ENCODE measurements at regions not wholly inside any gene's neighbourhood (a gene's known extent, or its start where the extent isn't known, plus 50 kb on each side); places are given as distances from the start of the nearest gene placed in this dataset.

DNA sequence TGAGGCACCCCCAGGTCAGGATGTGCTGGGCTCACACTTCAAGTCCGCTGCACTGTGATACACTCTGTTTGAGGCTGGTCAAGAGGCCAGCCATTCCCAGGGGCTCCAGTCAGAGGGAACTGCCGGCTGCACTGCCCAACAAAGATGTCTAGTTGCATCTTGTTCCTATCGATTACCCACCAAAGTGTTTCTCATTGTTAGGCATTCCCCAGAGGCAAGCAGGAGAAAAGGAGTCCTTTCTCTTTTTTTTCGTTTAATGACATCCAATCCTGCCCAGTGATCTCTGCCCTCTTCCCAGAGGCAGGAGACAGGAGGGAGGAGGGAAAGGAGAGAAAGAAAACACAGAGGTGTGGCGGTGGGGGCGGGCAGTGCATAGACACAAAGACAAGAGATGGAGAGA lies 150.4 kb downstream of the OMA1 start:
- Histone ChIP-seq H3K9me3 (ENCODE audit: control insufficient read depth, low read length) (no peaks in the 10 kb centered on the region), H3K36me3 (ENCODE audit: control insufficient read depth, insufficient read depth, low read length) (no peaks in the 10 kb centered on the region), H3K27me3 (ENCODE audit: control insufficient read depth, insufficient read depth, low read length, poor library complexity, severe bottlenecking) (no peaks in the 10 kb centered on the region), H3K4me3 (ENCODE audit: low read length) (no peak overlapping the region), H3K27ac (ENCODE audit: low read depth, low read length) (peak overlapping the region; percentile 77), H3K4me1 (ENCODE audit: control insufficient read depth, insufficient read depth, low read length) (no peaks in the 10 kb centered on the region), H3K9ac (ENCODE audit: extremely low read depth, low read length, poor library complexity, severe bottlenecking) (no peak overlapping the region)
- 64 to 88% methylated on average over 3 to 6 of the region's 6 CpGs for WGBS, 2 experiments (ENCODE audit: insufficient coverage in 1 of 2, insufficient read length in 1 of 2)
- no peak for DNase-seq
- Mint-ChIP-seq H3K27me3 (ENCODE audit: insufficient read depth) (no peaks in the 10 kb centered on the region), H3K4me3 (no peak overlapping the region), H3K36me3 (ENCODE audit: low read depth) (no peaks in the 10 kb centered on the region), H3K9me3 (no peaks in the 10 kb centered on the region), H3K27ac (no peak overlapping the region), H3K4me1 (peaks cover 5% of the 10 kb centered on the region)
- TF ChIP-seq, protein P1, sequence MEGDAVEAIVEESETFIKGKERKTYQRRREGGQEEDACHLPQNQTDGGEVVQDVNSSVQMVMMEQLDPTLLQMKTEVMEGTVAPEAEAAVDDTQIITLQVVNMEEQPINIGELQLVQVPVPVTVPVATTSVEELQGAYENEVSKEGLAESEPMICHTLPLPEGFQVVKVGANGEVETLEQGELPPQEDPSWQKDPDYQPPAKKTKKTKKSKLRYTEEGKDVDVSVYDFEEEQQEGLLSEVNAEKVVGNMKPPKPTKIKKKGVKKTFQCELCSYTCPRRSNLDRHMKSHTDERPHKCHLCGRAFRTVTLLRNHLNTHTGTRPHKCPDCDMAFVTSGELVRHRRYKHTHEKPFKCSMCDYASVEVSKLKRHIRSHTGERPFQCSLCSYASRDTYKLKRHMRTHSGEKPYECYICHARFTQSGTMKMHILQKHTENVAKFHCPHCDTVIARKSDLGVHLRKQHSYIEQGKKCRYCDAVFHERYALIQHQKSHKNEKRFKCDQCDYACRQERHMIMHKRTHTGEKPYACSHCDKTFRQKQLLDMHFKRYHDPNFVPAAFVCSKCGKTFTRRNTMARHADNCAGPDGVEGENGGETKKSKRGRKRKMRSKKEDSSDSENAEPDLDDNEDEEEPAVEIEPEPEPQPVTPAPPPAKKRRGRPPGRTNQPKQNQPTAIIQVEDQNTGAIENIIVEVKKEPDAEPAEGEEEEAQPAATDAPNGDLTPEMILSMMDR (conservative IDR thresholded peaks at IDR 0.05), result no peak

GRCh38 chr1:58395355-58395754 lies 151.2 kb downstream of the OMA1 start:
- H3K4me1 Mint-ChIP-seq, result peaks cover 5% of the 10 kb centered on the region
- H3K27me3 Mint-ChIP-seq (ENCODE audit: insufficient read depth), result no peaks in the 10 kb centered on the region
- H3K27ac ChIP-seq (ENCODE audit: low read depth, low read length), result peak overlapping the region; percentile 77
- no peak overlapping the region for H3K4me3 Mint-ChIP-seq
- no peak overlapping the region for H3K4me3 ChIP-seq (ENCODE audit: low read length)
- no peaks in the 10 kb centered on the region for H3K36me3 Mint-ChIP-seq (ENCODE audit: low read depth)
- H3K27me3 ChIP-seq (ENCODE audit: control insufficient read depth, insufficient read depth, low read length, poor library complexity, severe bottlenecking), result no peaks in the 10 kb centered on the region
- DNase-seq, result peak; percentile 63
- no peaks in the 10 kb centered on the region for H3K9me3 Mint-ChIP-seq
- H3K36me3 ChIP-seq (ENCODE audit: control insufficient read depth, insufficient read depth, low read length), result no peaks in the 10 kb centered on the region
- no peak overlapping the region for H3K9ac ChIP-seq (ENCODE audit: extremely low read depth, low read length, poor library complexity, severe bottlenecking)
- H3K9me3 ChIP-seq (ENCODE audit: control insufficient read depth, low read length), result no peaks in the 10 kb centered on the region
- H3K27ac Mint-ChIP-seq, result no peak overlapping the region
- WGBS, 2 experiments (ENCODE audit: insufficient coverage in 1 of 2, insufficient read length in 1 of 2), result 72 to 83% methylated on average over 1 to 2 of the region's 2 CpGs
- no peaks in the 10 kb centered on the region for H3K4me1 ChIP-seq (ENCODE audit: control insufficient read depth, insufficient read depth, low read length)
- TF ChIP-seq, protein P1 (conservative IDR thresholded peaks at IDR 0.05), result no peak

DNA sequence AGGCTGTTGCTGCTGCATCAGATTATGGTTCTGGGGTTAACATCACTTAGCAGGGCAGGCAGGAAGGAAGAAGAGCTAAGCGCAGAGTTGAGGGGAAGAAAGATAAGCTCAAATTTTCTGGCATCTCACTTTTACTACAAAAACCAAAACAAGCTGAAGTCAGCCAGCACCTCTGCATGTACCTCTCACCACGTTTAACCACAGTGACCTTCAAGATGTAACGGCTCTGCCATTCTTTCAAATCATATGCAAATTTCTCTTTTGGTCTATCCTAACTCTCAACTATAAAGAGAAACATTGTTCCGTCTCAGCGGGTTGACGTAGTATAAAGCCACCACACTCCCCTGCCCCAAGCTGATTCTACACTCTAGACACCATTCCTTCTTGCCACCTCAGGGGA lies 154.4 kb downstream of the OMA1 start:
- Histone ChIP-seq H3K9me3 (ENCODE audit: control insufficient read depth, low read length) (no peaks in the 10 kb centered on the region), H3K27ac (ENCODE audit: low read depth, low read length) (no peak overlapping the region), H3K27me3 (ENCODE audit: control insufficient read depth, insufficient read depth, low read length, poor library complexity, severe bottlenecking) (no peaks in the 10 kb centered on the region), H3K36me3 (ENCODE audit: control insufficient read depth, insufficient read depth, low read length) (no peaks in the 10 kb centered on the region), H3K4me1 (ENCODE audit: control insufficient read depth, insufficient read depth, low read length) (peaks cover 2% of the 10 kb centered on the region), H3K9ac (ENCODE audit: extremely low read depth, low read length, poor library complexity, severe bottlenecking) (no peak overlapping the region), H3K4me3 (ENCODE audit: low read length) (no peak overlapping the region)
- Mint-ChIP-seq H3K4me3 (no peak overlapping the region), H3K27ac (no peak overlapping the region), H3K4me1 (peaks cover 18% of the 10 kb centered on the region), H3K9me3 (no peaks in the 10 kb centered on the region), H3K36me3 (ENCODE audit: low read depth) (no peaks in the 10 kb centered on the region), H3K27me3 (ENCODE audit: insufficient read depth) (no peaks in the 10 kb centered on the region)
- WGBS, 2 experiments (ENCODE audit: insufficient coverage in 1 of 2, insufficient read length in 1 of 2), result 63 to 70% methylated on average over 6 of the region's 6 CpGs
- DNase-seq, result no peak
- TF ChIP-seq, protein P1 (conservative IDR thresholded peaks at IDR 0.05), result no peak
